ENCODE measurements at regions not wholly inside any gene's neighbourhood (a gene's known extent, or its start where the extent isn't known, plus 50 kb on each side); places are given as distances from the start of the nearest gene placed in this dataset.

DNA sequence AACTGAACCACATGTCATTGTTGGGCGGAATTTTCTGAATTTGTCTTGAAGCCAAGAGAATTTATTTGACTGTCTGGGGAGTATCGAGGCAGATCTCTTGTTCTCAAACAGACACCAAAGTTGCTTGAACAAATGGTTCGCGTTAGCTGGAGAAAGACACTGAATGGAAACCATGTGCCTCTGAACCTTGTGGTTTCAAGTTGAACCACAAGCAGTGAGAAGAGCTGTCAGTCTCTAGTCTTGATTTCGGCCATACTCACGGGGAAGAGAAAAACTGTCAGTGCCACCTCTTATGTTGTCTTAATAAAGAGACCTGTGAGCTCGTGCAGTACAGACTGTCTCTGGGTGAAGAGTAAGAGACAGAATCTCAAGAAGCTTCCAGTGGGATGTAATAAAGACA lies 886.5 kb upstream of the SOX9 start:
- TF ChIP-seq, protein P1, sequence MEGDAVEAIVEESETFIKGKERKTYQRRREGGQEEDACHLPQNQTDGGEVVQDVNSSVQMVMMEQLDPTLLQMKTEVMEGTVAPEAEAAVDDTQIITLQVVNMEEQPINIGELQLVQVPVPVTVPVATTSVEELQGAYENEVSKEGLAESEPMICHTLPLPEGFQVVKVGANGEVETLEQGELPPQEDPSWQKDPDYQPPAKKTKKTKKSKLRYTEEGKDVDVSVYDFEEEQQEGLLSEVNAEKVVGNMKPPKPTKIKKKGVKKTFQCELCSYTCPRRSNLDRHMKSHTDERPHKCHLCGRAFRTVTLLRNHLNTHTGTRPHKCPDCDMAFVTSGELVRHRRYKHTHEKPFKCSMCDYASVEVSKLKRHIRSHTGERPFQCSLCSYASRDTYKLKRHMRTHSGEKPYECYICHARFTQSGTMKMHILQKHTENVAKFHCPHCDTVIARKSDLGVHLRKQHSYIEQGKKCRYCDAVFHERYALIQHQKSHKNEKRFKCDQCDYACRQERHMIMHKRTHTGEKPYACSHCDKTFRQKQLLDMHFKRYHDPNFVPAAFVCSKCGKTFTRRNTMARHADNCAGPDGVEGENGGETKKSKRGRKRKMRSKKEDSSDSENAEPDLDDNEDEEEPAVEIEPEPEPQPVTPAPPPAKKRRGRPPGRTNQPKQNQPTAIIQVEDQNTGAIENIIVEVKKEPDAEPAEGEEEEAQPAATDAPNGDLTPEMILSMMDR (IDR thresholded peaks at IDR 0.05), result no peak
- TF ChIP-seq POLR2A (IDR thresholded peaks at IDR 0.05), result no peak
- DNase-seq (ENCODE audit: low spot score in 2 of 2), result no peak
- intact Hi-C loops (cut with DNase I; ENCODE audit: low total_unique reads), result no loop called here
- 78 to 81% methylated on average over 7 of the region's 7 CpGs for WGBS, 2 donors
- no peak overlapping the region for H3K4me3 ChIP-seq (ENCODE audit: low read depth, poor library complexity, severe bottlenecking)

DNA sequence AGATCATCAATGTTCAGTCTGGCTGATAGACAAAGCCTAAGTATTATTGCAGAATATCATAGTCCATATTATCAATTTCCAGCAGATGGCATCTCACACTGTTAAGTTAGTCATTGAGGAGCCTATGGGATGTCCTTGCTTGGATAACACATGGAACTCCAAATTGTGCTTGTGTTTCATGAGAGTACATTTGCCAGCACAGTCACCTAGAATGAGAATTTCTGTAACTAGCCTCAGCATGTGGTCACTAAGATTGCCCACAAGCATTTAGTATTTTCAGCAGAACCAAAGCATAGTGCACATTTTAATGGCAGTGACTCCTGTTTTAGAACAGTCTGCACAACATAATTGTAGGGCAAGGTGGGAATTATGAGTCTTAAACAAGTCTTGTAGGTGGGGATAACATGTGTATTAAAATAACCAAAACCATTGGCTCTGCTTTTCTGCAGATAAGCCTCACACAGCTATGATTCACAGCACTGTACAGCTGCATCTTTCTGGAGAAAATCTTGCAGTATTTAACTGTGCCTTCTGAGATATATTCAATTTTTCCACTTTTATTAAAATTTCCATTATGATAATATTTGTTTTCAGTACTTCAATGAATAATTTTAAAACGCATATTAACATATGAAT lies 882.8 kb upstream of the SOX9 start:
- no peak overlapping the region for H3K4me3 ChIP-seq (ENCODE audit: low read depth, poor library complexity, severe bottlenecking)
- TF ChIP-seq, protein P1 (IDR thresholded peaks at IDR 0.05), result no peak
- no peak for TF ChIP-seq POLR2A (IDR thresholded peaks at IDR 0.05)
- no peak for DNase-seq (ENCODE audit: low spot score in 2 of 2)
- 67 to 77% methylated on average over 1 of the region's 1 CpG for WGBS, 2 donors
- intact Hi-C loops (cut with DNase I; ENCODE audit: low total_unique reads), result no loop called here

DNA sequence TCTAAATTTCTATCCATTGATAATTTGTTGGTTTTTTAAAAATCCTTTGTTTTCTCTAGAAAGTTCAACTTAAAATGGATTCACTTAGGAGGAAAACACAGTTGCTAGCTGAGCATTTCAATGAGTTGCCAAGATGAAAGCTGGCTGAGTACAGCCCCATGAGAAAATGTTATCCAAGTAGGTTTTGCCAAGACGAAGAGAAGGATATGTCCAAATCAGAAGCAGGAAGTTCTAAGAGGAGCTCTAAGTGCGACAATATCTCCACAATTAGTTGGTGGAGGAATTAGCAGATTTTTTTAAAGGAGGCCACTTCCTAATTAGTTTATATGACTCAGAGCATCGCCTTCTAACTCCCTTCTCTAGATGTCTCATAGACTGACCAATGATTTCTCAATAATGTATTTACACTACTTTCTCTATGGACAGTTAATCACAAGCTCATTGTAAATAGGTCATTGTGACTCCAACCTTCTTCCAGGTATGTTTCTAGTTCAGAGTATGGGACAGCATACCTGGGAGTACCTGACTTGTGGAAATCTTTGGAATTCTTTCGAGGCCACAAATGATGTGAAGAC lies 873.3 kb upstream of the SOX9 start:
- intact Hi-C loops (cut with DNase I; ENCODE audit: low total_unique reads), result loop anchor here (10.0 kb wide), 1 partner anchor 867 kb away; no protein-coding TSS in a partner anchor
- no peak overlapping the region for H3K4me3 ChIP-seq (ENCODE audit: low read depth, poor library complexity, severe bottlenecking)
- DNase-seq (ENCODE audit: low spot score in 2 of 2), result no peak
- TF ChIP-seq POLR2A (IDR thresholded peaks at IDR 0.05), result no peak
- TF ChIP-seq, protein P1 (IDR thresholded peaks at IDR 0.05), result no peak
- WGBS, 2 donors, result 59 to 64% methylated on average over 4 of the region's 4 CpGs

DNA sequence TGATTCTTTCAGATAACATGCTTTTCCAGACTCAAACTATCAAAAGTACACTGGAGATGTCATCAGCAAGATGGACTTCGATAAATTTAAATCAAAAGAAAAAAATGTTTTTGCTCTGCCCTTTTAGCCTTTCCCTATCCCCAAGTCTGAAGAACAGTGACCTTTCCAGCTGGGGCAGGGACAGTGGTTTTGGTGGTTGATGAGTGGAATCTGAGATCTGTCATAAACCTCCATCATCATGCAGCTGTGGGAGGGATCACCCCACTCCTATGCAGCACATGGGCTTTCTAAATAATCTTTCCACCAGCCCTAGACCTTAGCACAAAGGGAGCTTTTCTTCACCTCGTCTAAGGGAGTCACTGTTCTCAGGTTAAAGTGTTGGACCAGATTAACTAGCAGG lies 869.5 kb upstream of the SOX9 start:
- intact Hi-C loops (cut with DNase I; ENCODE audit: low total_unique reads), result no loop called here
- H3K4me3 ChIP-seq (ENCODE audit: low read depth, poor library complexity, severe bottlenecking), result no peak overlapping the region
- TF ChIP-seq, protein P1 (IDR thresholded peaks at IDR 0.05), result no peak
- no peak for TF ChIP-seq POLR2A (IDR thresholded peaks at IDR 0.05)
- 57 to 75% methylated on average over 2 of the region's 2 CpGs for WGBS, 2 donors
- DNase-seq (ENCODE audit: low spot score in 2 of 2), result no peak

DNA sequence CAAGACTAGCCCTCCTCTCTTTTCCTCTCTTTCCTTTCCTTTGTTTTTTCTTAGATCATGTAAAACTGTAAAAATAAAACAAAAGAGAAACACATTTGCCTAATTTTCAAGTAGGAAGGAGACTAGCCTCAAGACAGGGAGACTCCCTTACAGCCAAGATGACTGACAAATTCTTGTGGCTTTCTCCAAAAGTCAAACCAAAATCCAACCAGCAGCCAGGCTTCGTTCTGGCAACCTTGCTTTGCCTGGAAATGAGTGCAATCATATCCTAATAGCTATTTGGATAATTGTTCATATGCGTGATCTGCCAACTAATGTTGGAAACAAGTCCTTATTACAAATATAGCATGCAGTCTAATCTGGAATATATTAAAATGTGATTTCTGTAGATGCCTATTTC lies 868.9 kb upstream of the SOX9 start:
- 12 to 31% methylated on average over 2 of the region's 2 CpGs for WGBS, 2 donors
- TF ChIP-seq, protein P1 (IDR thresholded peaks at IDR 0.05), result no peak
- TF ChIP-seq POLR2A (IDR thresholded peaks at IDR 0.05), result no peak
- DNase-seq (ENCODE audit: low spot score in 2 of 2), result no peak
- H3K4me3 ChIP-seq (ENCODE audit: low read depth, poor library complexity, severe bottlenecking), result no peak overlapping the region
- intact Hi-C loops (cut with DNase I; ENCODE audit: low total_unique reads), result no loop called here

DNA sequence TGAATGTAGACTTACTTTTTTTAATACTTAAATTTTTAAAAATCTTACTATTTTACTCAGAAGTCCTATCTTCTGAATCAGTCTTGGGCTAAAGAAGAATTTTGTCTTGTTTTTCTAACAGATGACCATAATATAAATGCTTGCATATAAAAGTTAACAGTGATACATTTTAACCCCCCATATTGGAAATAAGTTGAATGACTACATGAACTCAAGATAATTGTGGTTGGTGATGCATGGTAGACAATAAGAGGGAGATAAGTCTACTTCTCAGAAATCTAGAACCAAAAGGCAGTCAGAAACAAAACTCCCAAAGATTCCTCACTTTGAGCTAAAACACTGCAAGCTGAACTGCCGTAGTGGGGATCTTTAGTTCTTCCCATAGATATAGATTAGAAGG lies 868.4 kb upstream of the SOX9 start:
- DNase-seq (ENCODE audit: low spot score in 2 of 2), result no peak
- 0 to 48% methylated on average over 1 of the region's 1 CpG for WGBS, 2 donors
- intact Hi-C loops (cut with DNase I; ENCODE audit: low total_unique reads), result no loop called here
- TF ChIP-seq POLR2A (IDR thresholded peaks at IDR 0.05), result no peak
- TF ChIP-seq, protein P1 (IDR thresholded peaks at IDR 0.05), result no peak
- H3K4me3 ChIP-seq (ENCODE audit: low read depth, poor library complexity, severe bottlenecking), result no peak overlapping the region
